ENCODE measurements at regions not wholly inside any gene's neighbourhood (a gene's known extent, or its start where the extent isn't known, plus 50 kb on each side); places are given as distances from the start of the nearest gene placed in this dataset.
"Not testable (repeated sequence)": the region's sequence is repeated elsewhere in the genome, so short reads cannot be mapped to it uniquely, and the experiment has no call there.

DNA sequence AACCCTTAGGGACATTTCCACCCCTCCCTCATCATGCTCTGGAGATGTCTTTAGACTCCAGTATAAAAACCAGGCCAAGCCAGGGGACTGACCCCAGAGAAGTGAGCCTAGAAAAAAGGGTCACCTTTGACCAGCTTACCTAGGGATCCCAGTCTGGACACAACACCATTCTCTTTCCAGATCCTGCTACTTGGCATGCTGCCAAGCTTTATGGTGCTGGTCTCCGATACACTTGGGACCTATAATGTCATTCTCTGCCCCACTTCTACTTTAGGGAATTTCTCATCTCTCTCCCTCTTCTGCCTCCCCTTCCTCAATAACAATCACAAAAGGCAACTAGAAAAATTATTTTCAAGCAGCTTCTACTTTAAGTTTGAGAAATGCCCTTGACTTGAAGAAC lies 124.4 kb downstream of the LRRN1 start:
- no peak overlapping the region for H3K4me3 Mint-ChIP-seq (ENCODE audit: unreplicated experiment)
- H3K9me3 Mint-ChIP-seq (ENCODE audit: unreplicated experiment), result peaks cover 46% of the 10 kb centered on the region
- DNase-seq (ENCODE audit: extremely low spot score, unreplicated experiment), result no peak
- H3K4me1 Mint-ChIP-seq (ENCODE audit: unreplicated experiment), result no peaks in the 10 kb centered on the region
- no peak overlapping the region for H3K27ac Mint-ChIP-seq (ENCODE audit: unreplicated experiment)
- no peaks in the 10 kb centered on the region for H3K27me3 Mint-ChIP-seq (ENCODE audit: unreplicated experiment)
- no peaks in the 10 kb centered on the region for H3K36me3 Mint-ChIP-seq (ENCODE audit: unreplicated experiment)
- TF ChIP-seq, protein P1, sequence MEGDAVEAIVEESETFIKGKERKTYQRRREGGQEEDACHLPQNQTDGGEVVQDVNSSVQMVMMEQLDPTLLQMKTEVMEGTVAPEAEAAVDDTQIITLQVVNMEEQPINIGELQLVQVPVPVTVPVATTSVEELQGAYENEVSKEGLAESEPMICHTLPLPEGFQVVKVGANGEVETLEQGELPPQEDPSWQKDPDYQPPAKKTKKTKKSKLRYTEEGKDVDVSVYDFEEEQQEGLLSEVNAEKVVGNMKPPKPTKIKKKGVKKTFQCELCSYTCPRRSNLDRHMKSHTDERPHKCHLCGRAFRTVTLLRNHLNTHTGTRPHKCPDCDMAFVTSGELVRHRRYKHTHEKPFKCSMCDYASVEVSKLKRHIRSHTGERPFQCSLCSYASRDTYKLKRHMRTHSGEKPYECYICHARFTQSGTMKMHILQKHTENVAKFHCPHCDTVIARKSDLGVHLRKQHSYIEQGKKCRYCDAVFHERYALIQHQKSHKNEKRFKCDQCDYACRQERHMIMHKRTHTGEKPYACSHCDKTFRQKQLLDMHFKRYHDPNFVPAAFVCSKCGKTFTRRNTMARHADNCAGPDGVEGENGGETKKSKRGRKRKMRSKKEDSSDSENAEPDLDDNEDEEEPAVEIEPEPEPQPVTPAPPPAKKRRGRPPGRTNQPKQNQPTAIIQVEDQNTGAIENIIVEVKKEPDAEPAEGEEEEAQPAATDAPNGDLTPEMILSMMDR (IDR thresholded peaks at IDR 0.05), result no peak

DNA sequence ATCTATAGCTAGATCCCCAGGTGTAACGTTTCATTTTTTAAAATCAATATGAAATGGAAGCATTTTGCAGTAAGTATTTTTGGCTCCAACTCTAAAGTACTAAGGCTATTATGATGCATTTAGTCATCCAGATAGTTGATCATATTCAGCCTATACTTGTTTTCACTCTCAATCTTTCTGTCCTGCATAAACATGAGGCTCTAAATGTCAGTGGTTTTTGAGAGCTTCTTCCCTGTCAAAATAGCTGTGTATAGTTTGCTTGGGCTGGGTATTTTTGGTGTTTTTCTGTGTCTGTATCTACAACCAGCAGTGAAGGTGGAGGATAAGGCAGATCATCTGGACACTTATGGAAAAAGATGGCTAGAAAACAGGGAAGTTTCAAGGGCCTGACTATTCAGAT lies 128.0 kb downstream of the LRRN1 start:
- Mint-ChIP-seq H3K4me3 (ENCODE audit: unreplicated experiment) (no peak overlapping the region), H3K27ac (ENCODE audit: unreplicated experiment) (no peak overlapping the region), H3K27me3 (ENCODE audit: unreplicated experiment) (no peaks in the 10 kb centered on the region), H3K9me3 (ENCODE audit: unreplicated experiment) (peaks cover 47% of the 10 kb centered on the region), H3K36me3 (ENCODE audit: unreplicated experiment) (no peaks in the 10 kb centered on the region), H3K4me1 (ENCODE audit: unreplicated experiment) (no peaks in the 10 kb centered on the region)
- TF ChIP-seq, protein P1 (IDR thresholded peaks at IDR 0.05), result no peak
- no peak for DNase-seq (ENCODE audit: extremely low spot score, unreplicated experiment)

DNA sequence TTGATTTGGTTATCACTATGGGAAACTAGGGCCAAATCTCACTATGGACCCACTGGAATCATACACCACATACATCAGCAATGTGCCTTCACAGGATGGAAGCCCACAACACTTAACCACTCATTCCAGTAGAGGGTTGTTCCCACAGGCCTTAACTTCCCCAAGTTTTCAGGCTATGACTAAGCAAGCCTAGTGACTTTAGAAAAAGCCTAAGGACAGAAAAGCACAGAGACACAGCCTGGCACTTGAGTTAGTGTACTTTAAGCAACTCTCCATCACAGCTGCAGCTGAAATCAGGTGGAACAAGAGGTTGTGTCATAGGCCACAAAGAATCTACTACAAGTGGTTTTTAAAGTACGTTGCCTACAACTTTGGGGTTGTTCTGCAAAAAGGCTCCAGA lies 128.7 kb downstream of the LRRN1 start:
- Mint-ChIP-seq H3K4me1 (ENCODE audit: unreplicated experiment) (no peaks in the 10 kb centered on the region), H3K4me3 (ENCODE audit: unreplicated experiment) (no peak overlapping the region), H3K36me3 (ENCODE audit: unreplicated experiment) (no peaks in the 10 kb centered on the region), H3K9me3 (ENCODE audit: unreplicated experiment) (peaks cover 41% of the 10 kb centered on the region), H3K27me3 (ENCODE audit: unreplicated experiment) (no peaks in the 10 kb centered on the region), H3K27ac (ENCODE audit: unreplicated experiment) (no peak overlapping the region)
- no peak for DNase-seq (ENCODE audit: extremely low spot score, unreplicated experiment)
- TF ChIP-seq, protein P1 (IDR thresholded peaks at IDR 0.05), result no peak

DNA sequence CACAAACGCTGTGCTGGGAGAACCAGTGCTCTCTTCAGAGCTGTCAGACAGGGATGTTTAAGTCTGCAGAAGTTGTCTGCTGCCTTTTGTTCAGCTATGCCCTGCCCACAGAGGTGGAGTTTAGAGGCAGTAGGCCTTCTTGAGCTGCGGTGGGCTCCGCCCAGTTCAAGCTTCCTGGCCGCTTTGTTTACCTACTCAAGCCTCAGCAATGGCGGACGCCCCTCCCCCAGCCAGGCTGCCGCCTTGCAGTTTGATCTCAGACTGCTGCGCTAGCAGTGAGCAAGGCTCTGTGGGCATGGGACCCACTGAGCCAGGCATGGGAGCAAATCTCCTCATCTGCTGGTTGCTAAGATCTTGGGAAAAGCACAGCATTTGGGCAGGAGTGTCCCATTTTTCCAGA lies 142.1 kb downstream of the LRRN1 start:
- H3K27ac Mint-ChIP-seq (ENCODE audit: unreplicated experiment); H3K4me3 Mint-ChIP-seq (ENCODE audit: unreplicated experiment); H3K36me3 Mint-ChIP-seq (ENCODE audit: unreplicated experiment); H3K4me1 Mint-ChIP-seq (ENCODE audit: unreplicated experiment); H3K27me3 Mint-ChIP-seq (ENCODE audit: unreplicated experiment); DNase-seq (ENCODE audit: extremely low spot score, unreplicated experiment): not testable (repeated sequence)
- H3K9me3 Mint-ChIP-seq (ENCODE audit: unreplicated experiment), result peaks cover 55% of the 10 kb centered on the region

DNA sequence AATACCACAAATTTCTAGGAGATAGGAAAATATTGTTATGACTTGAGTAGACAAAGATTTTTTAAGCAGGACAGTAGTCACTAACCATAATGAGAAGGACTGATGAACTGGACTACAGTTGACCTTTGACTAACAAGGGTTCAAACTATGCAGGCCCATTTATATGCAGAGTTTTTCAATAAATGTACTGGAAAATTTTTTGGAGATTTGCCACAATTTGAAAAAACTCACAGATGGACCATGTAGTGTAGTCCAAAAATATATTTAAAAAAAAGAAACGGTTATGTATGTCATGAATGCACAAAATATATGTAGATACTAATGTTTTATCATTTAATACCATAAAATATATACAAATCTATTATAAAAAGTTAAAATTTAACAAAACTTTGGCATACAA lies 151.8 kb downstream of the LRRN1 start:
- TF ChIP-seq, protein P1 (IDR thresholded peaks at IDR 0.05), result no peak
- DNase-seq (ENCODE audit: extremely low spot score, unreplicated experiment), result no peak
- Mint-ChIP-seq H3K36me3 (ENCODE audit: unreplicated experiment) (no peaks in the 10 kb centered on the region), H3K4me1 (ENCODE audit: unreplicated experiment) (no peaks in the 10 kb centered on the region), H3K4me3 (ENCODE audit: unreplicated experiment) (no peak overlapping the region), H3K27me3 (ENCODE audit: unreplicated experiment) (no peaks in the 10 kb centered on the region), H3K9me3 (ENCODE audit: unreplicated experiment) (peaks cover 12% of the 10 kb centered on the region), H3K27ac (ENCODE audit: unreplicated experiment) (no peak overlapping the region)

DNA sequence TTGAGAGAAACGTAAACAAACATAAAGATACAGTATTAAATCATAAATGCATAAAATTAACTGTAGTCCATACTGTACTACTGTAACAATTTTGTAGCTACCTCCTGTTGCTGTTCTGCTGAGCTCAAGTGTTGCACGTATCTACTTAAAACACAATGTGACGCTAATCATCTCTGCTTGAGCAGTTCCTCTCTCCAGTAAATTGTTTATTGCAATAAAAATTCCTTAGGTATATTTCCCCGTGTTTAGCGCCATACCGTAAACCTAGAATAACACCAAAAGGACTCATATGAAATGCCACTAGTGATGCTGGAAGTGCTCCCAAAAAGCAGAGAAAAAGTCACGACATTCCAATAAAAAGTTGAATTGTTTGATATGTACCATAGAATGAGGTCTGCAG lies 152.3 kb downstream of the LRRN1 start:
- Mint-ChIP-seq H3K36me3 (ENCODE audit: unreplicated experiment) (no peaks in the 10 kb centered on the region), H3K27me3 (ENCODE audit: unreplicated experiment) (no peaks in the 10 kb centered on the region), H3K27ac (ENCODE audit: unreplicated experiment) (no peak overlapping the region), H3K9me3 (ENCODE audit: unreplicated experiment) (peaks cover 12% of the 10 kb centered on the region), H3K4me3 (ENCODE audit: unreplicated experiment) (no peak overlapping the region), H3K4me1 (ENCODE audit: unreplicated experiment) (no peaks in the 10 kb centered on the region)
- DNase-seq (ENCODE audit: extremely low spot score, unreplicated experiment), result no peak
- TF ChIP-seq, protein P1 (IDR thresholded peaks at IDR 0.05), result no peak

DNA sequence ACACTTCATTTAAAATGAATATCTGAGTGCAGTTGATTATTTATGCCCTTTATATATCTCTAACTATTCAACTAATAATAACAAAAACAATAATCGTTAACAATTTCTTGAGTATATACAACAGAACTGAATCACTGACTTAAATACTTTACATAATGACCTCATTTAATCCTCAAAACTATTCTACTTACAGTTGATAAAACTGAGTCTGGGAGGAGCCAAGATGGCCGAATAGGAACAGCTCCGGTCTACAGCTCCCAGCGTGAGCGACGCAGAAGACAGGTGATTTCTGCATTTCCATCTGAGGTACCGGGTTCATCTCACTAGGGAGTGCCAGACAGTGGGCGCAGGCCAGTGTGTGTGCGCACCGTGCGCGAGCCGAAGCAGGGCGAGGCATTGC lies 163.6 kb downstream of the LRRN1 start:
- H3K36me3 Mint-ChIP-seq (ENCODE audit: unreplicated experiment); DNase-seq (ENCODE audit: extremely low spot score, unreplicated experiment); H3K9me3 Mint-ChIP-seq (ENCODE audit: unreplicated experiment); H3K4me1 Mint-ChIP-seq (ENCODE audit: unreplicated experiment); H3K27me3 Mint-ChIP-seq (ENCODE audit: unreplicated experiment); H3K27ac Mint-ChIP-seq (ENCODE audit: unreplicated experiment): not testable (repeated sequence)
- peak overlapping the region; percentile 59 for H3K4me3 Mint-ChIP-seq (ENCODE audit: unreplicated experiment)
